HG03108 (cell line): ENCODE measurements at regions not wholly inside any gene's neighbourhood (a gene's known extent, or its start where the extent isn't known, plus 50 kb on each side); places are given as distances from the start of the nearest gene placed in this dataset.
"Not testable (repeated sequence)": the region's sequence is repeated elsewhere in the genome, so short reads cannot be mapped to it uniquely, and the experiment has no call there.

Source experiments
- ATAC-seq: cut with Tn5 transposase; IDR thresholded peaks from one replicate; pipeline ENCODE4 v1.9.1; 2021; ENCODE audit warnings: moderate library complexity; ENCODE audit not compliant: unreplicated experiment

DNA sequence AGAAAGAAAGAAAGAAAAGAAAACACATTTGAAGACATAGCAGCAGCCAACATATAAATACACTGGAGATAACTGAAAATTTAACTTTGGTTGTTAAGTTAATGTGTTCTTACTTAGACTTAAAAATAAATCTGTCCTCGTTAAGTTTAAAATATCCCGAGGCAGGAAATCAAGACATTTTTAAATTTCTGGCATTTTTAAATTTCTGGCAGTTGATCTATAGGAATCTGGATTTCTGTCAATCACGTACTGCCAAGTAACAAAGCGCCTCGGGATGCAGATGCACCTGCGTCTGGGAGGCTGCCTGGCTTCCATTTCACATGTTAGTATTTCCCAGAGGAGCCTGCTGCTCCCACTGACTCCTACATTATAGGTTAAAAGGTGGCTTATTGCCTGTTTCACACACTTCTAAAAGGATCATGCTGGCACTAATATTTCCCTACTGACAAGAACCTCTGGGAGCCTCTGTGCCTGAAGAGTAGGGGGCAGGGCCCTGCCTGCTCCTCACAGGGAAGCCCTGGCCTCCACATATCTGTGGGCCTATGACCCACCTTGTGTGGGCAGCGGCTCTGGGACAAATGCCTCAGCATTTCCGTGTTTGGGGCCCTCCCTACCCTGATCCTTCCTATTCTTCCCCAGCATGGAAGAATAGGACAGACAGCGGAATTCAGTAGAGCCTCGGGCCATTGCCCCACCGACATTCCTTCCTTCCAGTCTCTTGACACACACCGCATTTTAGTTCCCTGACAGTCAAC, 62.8 kb upstream of the ATP12A start:
- no peak for ATAC-seq

- peak; percentile 79 for ATAC-seq
These were observed 61.9 kb upstream of the ATP12A start for GRCh38 chr13:24618011-24618955.

DNA sequence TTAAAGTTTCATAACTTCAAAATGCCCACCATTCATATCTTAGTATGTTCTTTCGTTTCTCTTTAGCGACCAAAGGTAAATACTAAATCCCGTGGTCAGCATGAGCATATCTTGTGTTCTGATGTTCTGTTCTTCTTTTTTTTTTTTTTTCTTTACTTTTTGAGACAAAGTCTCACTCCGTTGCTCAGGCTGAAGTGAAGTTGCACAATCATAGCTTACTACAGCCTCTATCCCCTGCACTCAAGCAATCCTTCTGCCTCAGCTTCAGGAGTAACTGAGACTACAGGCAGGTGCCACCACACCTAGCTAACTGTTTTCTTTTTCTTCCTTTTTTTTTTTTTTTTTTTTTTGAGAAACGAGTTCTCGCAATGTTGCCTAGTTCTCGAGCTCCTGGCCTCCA, 60.9 kb upstream of the ATP12A start:
- no peak for ATAC-seq

DNA sequence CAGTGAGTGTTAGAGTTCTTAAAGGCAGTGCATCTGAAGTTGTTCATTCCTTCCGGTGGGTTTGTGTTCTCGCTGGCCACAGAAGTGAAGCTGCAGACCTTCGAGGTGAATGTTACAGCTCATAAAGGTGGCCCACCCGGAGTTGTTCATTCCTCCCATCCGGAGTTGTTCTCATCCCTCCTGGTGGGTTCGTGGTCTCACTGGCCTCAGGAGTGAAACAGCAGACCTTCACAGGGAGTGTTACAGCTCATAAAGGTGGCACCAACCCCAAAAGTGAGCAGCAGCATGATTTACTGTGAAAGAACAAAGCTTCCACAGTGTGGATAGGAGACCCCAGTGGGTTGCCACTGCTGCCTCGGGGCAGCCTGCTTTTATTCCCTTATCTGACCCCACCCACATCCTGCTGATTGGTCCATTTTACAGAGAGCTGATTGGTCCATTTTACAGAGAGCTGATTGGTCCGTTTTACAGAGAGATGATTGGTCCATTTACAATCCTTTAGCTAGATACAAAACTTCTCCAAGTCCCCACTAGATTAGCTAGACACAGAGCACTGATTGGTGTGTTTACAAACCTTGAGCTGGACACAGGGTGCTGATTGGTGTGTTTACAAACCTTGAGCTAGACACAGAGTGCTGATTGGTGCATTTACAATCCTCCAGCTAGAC, 57.6 kb upstream of the ATP12A start:
- ATAC-seq: not testable (repeated sequence)

DNA sequence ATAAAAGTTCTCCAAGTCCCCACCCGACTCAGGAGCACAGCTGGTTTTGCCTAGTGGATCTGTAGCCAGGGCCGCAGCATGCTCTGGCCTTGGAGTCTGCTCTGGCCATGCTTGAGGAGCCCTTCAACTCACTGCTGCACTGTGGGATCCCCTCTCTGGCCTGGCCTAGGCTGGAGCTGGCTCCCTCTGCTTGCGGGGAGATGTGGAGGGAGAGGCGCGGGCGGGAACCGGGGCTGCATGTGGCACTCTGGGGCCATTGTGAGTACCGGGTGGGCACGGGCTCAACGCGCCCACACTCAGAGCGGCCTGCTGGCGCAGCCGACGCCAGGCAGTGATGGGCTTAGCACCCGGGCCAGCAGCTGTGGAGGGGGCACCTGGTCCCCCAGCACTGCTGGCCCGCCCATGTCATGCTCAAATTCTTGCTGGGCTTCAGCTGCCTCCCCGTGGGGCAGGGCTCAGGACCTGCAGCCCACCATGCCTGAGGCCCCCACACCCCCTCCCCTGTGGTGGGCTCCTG, 57.0 kb upstream of the ATP12A start:
- no peak for ATAC-seq

DNA sequence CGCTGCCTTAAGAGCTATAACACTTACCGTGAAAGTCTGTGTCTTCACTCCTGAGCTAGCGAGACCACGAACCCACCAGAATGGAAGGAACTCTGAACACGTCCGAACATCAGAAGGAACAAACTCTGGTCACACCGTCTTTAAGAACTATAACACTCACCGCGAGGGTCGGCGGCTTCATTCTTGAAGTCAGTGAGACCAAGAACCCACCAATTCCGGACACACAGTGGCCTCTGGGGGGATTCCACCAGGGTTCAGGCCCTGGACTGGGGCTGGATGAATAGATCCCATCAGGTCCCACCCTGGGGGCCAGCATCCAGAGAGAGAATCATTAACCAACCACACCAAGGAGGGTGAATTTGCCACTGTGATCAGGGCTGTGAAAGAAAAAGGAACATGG, 55.8 kb upstream of the ATP12A start:
- ATAC-seq: no peak

DNA sequence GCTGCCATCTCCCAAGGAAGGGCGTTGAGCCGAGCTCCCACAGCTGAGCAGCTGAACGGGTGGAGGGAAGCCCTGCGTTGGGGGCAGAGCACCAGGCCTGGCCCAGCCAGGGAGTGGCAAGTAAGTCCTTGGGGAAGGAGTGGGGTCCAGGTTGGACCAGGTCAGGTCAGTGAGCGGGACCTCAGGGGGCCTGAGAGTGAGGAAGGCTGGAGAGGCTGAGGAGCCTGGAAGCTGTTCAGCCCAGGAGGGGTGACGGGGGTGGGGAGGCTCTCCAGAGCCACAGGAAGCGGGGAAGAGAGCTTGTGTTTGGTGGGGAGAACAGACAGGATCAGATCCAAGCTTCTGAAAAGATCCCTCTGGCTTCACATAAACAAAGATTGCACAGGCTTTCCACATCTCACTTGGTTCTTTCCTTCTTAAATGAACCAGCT, 55.4 kb upstream of the ATP12A start:
- ATAC-seq: no peak

GRCh38 chr13:24625331-24625731, 54.9 kb upstream of the ATP12A start:
- ATAC-seq: no peak

GRCh38 chr13:24625870-24626849, 54.0 kb upstream of the ATP12A start:
- ATAC-seq: no peak

GRCh38 chr13:24627090-24627714, 53.0 kb upstream of the ATP12A start:
- no peak for ATAC-seq

DNA sequence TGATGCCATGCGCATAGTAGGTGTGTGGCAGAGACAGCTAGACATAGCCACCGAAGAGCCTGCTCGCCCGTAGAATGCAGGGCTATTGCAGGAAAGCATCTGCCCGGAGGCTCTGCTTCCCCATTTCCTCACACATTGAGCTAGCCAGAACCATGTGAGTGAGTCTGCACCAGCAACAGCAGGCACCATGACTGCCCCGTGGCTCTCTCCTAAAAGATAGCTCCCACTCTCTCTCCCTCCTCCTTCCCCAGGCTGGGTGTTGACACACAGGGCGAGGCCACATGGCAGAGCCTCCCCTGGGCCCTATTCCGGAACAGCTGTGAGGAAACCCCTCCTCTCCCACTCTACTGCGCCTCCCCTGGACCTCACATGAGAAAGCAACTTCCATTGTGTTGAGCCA, 52.3 kb upstream of the ATP12A start:
- ATAC-seq: no peak

GRCh38 chr13:24629320-24629719, 50.9 kb upstream of the ATP12A start:
- no peak for ATAC-seq

DNA sequence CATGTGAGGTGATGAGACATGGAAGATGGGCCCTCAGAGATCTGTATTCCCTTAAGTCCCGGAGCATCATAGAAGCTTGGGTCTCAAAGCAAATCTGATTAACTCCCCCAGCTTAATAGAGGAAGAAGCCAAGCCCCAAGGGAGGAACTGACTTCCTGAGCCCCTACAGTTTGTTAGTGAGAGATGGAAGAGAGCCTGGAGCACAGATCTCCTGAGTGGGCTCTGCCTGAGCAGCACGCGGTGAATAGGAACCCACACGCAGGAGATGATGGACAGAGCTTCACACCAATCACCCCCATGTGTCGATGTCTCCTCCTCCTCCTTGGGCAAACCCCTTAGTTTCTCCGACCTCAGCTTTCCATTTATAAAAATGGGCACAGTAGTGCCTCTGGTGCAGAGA, 50.1 kb upstream of the ATP12A start:
- ATAC-seq: no peak
